SH-SY5Y (cell line): ENCODE measurements at regions not wholly inside any gene's neighbourhood (a gene's known extent, or its start where the extent isn't known, plus 50 kb on each side); places are given as distances from the start of the nearest gene placed in this dataset.

Experiments used
- GATA2 ChIP-seq: IDR thresholded peaks from 2 replicates; pipeline ENCODE4 v1.6.1; 2011; ENCODE audit warnings: mild to moderate bottlenecking, low read depth, low read length
- GATA3 ChIP-seq: IDR thresholded peaks from 2 replicates; pipeline ENCODE4 v1.6.1; 2011; ENCODE audit warnings: low read depth, mild to moderate bottlenecking, low read length, moderate library complexity

- TF ChIP-seq GATA2, result no peak
- TF ChIP-seq GATA3, result no peak
Measured at GRCh38 chr9:73233359-73234007, 81.8 kb downstream of the ANXA1 start.
